ENCODE measurements at regions not wholly inside any gene's neighbourhood (a gene's known extent, or its start where the extent isn't known, plus 50 kb on each side); places are given as distances from the start of the nearest gene placed in this dataset.
A peak's percentile ranks its signal among the peaks of the same experiment; 100 is the strongest.

- TF ChIP-seq CTCF (IDR thresholded peaks at IDR 0.05; ENCODE audit: insufficient read depth, low read length, missing control alignments), result no peak
- ChIA-PET CTCF (no interaction called here), POLR2A (no interaction called here)
- DNase-seq (ENCODE audit: low read depth, low spot score), result peak; percentile 14
- H3K4me3 ChIP-seq (ENCODE audit: low read depth, low read length), result no peak overlapping the region
Measured at GRCh38 chr2:129061069-129061768, 742.6 kb upstream of the HS6ST1 start.

- CTCF ChIA-PET, result no interaction called here
- TF ChIP-seq CTCF (IDR thresholded peaks at IDR 0.05; ENCODE audit: insufficient read depth, low read length, missing control alignments), result no peak
Measured at GRCh38 chr2:129061769-129062121, 743.1 kb upstream of the HS6ST1 start.

GRCh38 chr2:129062146-129062912, 743.7 kb upstream of the HS6ST1 start:
- ChIA-PET POLR2A (no interaction called here), CTCF (no interaction called here)
- TF ChIP-seq CTCF (IDR thresholded peaks at IDR 0.05; ENCODE audit: insufficient read depth, low read length, missing control alignments), result no peak
- H3K4me3 ChIP-seq (ENCODE audit: low read depth, low read length), result no peak overlapping the region
- DNase-seq (ENCODE audit: low read depth, low spot score), result no peak

More at GRCh38 chr2:129061769-129062121, 743.1 kb upstream of the HS6ST1 start:
- POLR2A ChIA-PET, result no interaction called here
- no peak for DNase-seq (ENCODE audit: low read depth, low spot score)
- no peak overlapping the region for H3K4me3 ChIP-seq (ENCODE audit: low read depth, low read length)

GRCh38 chr2:129067070-129067469, 748.4 kb upstream of the HS6ST1 start:
- CTCF ChIA-PET, result no interaction called here
- DNase-seq (ENCODE audit: low read depth, low spot score), result no peak
- POLR2A ChIA-PET, result no interaction called here
- no peak for TF ChIP-seq CTCF (IDR thresholded peaks at IDR 0.05; ENCODE audit: insufficient read depth, low read length, missing control alignments)
- no peak overlapping the region for H3K4me3 ChIP-seq (ENCODE audit: low read depth, low read length)

GRCh38 chr2:129067953-129068352, 749.3 kb upstream of the HS6ST1 start:
- CTCF ChIA-PET, result no interaction called here
- no peak overlapping the region for H3K4me3 ChIP-seq (ENCODE audit: low read depth, low read length)
- no peak for DNase-seq (ENCODE audit: low read depth, low spot score)
- POLR2A ChIA-PET, result no interaction called here
- TF ChIP-seq CTCF (IDR thresholded peaks at IDR 0.05; ENCODE audit: insufficient read depth, low read length, missing control alignments), result no peak

GRCh38 chr2:129068543-129068942, 749.9 kb upstream of the HS6ST1 start:
- H3K4me3 ChIP-seq (ENCODE audit: low read depth, low read length), result no peak overlapping the region
- ChIA-PET CTCF (no interaction called here), POLR2A (no interaction called here)
- TF ChIP-seq CTCF (IDR thresholded peaks at IDR 0.05; ENCODE audit: insufficient read depth, low read length, missing control alignments), result no peak
- DNase-seq (ENCODE audit: low read depth, low spot score), result no peak

Data from AG04449 (cell line).